ENCODE measurements at regions not wholly inside any gene's neighbourhood (a gene's known extent, or its start where the extent isn't known, plus 50 kb on each side); places are given as distances from the start of the nearest gene placed in this dataset.

- TF ChIP-seq CTCF (IDR thresholded peaks at IDR 0.05) (no peak), EP300 (IDR thresholded peaks at IDR 0.05) (no peak), POLR2AphosphoS5 (IDR thresholded peaks at IDR 0.05) (no peak), POLR2A (IDR thresholded peaks at IDR 0.05) (no peak)
These were observed 647.8 kb upstream of the LCORL start for GRCh38 chr4:18669390-18669789.
